A673 (cell line): ENCODE measurements at regions not wholly inside any gene's neighbourhood (a gene's known extent, or its start where the extent isn't known, plus 50 kb on each side); places are given as distances from the start of the nearest gene placed in this dataset.

Experiments used
- BruUV-seq: library from RNA; stranded (reverse); fragments of 400-500 nt; replicated peaks from 2 replicates; lab custom pipeline; 2021; lab: Mats Ljungman, UMichigan
- CTCF ChIA-PET: fragments of 300-600 bp; sonication (Branson Sonifier 250); formaldehyde crosslinking; loops from one replicate; lab custom pipeline; 2022; ENCODE audit warnings: antibody characterized with exemption; lab: Charles Lee
- POLR2A ChIA-PET: fragments of 300-600 bp; sonication (Branson Sonifier 250); formaldehyde crosslinking; loops from one replicate; lab custom pipeline; 2022; ENCODE audit warnings: antibody characterized with exemption; ENCODE audit not compliant: low non-redundant PET; lab: Charles Lee
- DNase-seq: peaks from one replicate; pipeline ENCODE4 v3.0.0-alpha.2; 2015; ENCODE audit warnings: low spot score
- H3K27ac ChIP-seq: fragments of 200-600 bp; sonication (generic); 2 replicates; pipeline ENCODE4 v1.5.1; 2016; ENCODE audit warnings: mixed run types, low read depth, mild to moderate bottlenecking, mixed read lengths, antibody characterized with exemption, low read length; ENCODE audit not compliant: poor library complexity, severe bottlenecking
- H3K27me3 ChIP-seq: fragments of 200-600 bp; sonication (generic); replicated peaks from 2 replicates; pipeline ENCODE4 v1.6.1; 2017; ENCODE audit warnings: mixed run types, low read depth, mild to moderate bottlenecking, mixed read lengths, antibody characterized with exemption, low read length; ENCODE audit not compliant: insufficient read depth, poor library complexity
- H3K36me3 ChIP-seq: fragments of 200-600 bp; sonication (generic); 2 replicates; pipeline ENCODE4 v1.6.1; 2016; ENCODE audit warnings: mixed run types, mild to moderate bottlenecking, mixed read lengths, antibody characterized with exemption, low read length; ENCODE audit not compliant: insufficient read depth, poor library complexity, severe bottlenecking
- H3K4me1 ChIP-seq: fragments of 200-600 bp; sonication (generic); 2 replicates; pipeline ENCODE4 v1.6.1; 2017; ENCODE audit warnings: mixed run types, mild to moderate bottlenecking, mixed read lengths, antibody characterized with exemption, low read length; ENCODE audit not compliant: insufficient read depth, poor library complexity, severe bottlenecking
- H3K4me3 ChIP-seq: fragments of 200-600 bp; sonication (generic); 2 replicates; pipeline ENCODE4 v1.5.1; 2016; ENCODE audit warnings: low read depth, mixed run types, mild to moderate bottlenecking, mixed read lengths, low read length; ENCODE audit not compliant: poor library complexity, severe bottlenecking
- H3K9me3 ChIP-seq: fragments of 200-600 bp; sonication (generic); 2 replicates; pipeline ENCODE4 v1.6.1; 2016; ENCODE audit warnings: mixed run types, low read depth, mild to moderate bottlenecking, mixed read lengths, antibody characterized with exemption, low read length; ENCODE audit not compliant: poor library complexity, severe bottlenecking
- EZH2 ChIP-seq: fragments of 200-600 bp; sonication (generic); IDR thresholded peaks from 2 replicates; pipeline ENCODE4 v1.6.1; 2017; ENCODE audit warnings: borderline replicate concordance, low read depth, mild to moderate bottlenecking, mixed read lengths, antibody characterized with exemption, low read length; ENCODE audit not compliant: poor library complexity, severe bottlenecking
- intact Hi-C: fragments of 100-400 bp; cut with micrococcal nuclease; formaldehyde crosslinking; loops from one replicate; pipeline ENCODE4 v1.10.0; 2022; ENCODE audit not compliant: unreplicated experiment
- TF ChIP-seq, protein P1 (sequence below): fragments of 300-800, 200-600 bp; sonication (generic); conservative IDR thresholded peaks from 2 replicates; pipeline ENCODE4 v1.5.1; 2017; ENCODE audit warnings: low read depth, mild to moderate bottlenecking, antibody characterized with exemption, low read length, moderate library complexity, mixed read lengths

DNA sequence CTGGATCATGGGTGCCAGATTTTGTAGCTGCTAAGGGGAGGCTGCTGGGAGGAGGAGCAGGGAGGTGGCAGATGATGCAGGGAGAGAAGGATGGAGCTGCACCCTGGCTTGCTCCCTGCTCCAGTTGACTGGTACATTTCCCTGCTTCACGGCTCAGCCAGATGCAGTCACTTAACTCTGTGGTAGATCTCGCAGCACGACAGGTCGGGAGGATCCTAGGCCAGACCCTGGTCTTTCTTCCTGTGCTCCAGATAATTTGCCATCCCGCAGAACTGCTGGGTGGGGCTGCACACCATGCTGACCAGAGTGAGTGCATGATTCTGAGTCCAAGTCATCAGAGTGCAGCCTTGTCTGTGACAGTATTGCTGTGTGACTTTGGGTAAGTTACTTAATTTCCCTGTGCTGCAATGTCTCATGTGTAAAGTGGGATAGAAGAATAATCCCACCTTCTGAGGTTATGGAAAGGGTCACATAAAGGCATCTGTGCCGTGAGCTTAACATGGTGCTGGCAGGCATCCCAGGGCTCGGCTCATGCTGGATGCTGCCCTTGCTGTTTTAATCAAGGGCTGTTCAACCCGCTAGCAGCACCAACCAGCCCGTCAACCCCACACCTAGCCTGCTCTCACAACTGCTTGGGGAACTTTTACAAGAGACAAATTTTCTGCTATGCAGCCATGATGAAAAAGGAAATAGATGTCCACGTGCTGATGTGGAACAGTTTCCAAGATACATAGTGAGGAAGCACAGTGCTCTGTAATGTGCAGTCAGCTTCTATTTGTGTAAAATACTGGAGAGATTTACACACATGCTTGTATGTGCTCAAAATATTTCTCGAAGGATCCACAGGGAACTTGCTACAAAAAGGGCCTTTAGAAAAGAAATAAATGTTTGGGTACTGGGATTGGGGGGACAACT is 257.9 kb downstream of the CDH26 start:
- intact Hi-C loops = loop anchor here (10.0 kb wide), 1 partner anchor 1039 kb away; the partner anchor contains the start of gene CDH4
- no peak for TF ChIP-seq EZH2
- TF ChIP-seq, protein P1, sequence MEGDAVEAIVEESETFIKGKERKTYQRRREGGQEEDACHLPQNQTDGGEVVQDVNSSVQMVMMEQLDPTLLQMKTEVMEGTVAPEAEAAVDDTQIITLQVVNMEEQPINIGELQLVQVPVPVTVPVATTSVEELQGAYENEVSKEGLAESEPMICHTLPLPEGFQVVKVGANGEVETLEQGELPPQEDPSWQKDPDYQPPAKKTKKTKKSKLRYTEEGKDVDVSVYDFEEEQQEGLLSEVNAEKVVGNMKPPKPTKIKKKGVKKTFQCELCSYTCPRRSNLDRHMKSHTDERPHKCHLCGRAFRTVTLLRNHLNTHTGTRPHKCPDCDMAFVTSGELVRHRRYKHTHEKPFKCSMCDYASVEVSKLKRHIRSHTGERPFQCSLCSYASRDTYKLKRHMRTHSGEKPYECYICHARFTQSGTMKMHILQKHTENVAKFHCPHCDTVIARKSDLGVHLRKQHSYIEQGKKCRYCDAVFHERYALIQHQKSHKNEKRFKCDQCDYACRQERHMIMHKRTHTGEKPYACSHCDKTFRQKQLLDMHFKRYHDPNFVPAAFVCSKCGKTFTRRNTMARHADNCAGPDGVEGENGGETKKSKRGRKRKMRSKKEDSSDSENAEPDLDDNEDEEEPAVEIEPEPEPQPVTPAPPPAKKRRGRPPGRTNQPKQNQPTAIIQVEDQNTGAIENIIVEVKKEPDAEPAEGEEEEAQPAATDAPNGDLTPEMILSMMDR = no peak
- peaks cover 5% of the 10 kb centered on the region for H3K27me3 ChIP-seq
- no peak overlapping the region for H3K4me3 ChIP-seq
- no TSS peak for BruUV-seq
- DNase-seq = no peak
- H3K4me1 ChIP-seq = no peaks in the 10 kb centered on the region
- POLR2A ChIA-PET = no interaction called here
- CTCF ChIA-PET = no interaction called here
- H3K36me3 ChIP-seq = no peaks in the 10 kb centered on the region
- no peak overlapping the region for H3K27ac ChIP-seq
- H3K9me3 ChIP-seq = no peaks in the 10 kb centered on the region

DNA sequence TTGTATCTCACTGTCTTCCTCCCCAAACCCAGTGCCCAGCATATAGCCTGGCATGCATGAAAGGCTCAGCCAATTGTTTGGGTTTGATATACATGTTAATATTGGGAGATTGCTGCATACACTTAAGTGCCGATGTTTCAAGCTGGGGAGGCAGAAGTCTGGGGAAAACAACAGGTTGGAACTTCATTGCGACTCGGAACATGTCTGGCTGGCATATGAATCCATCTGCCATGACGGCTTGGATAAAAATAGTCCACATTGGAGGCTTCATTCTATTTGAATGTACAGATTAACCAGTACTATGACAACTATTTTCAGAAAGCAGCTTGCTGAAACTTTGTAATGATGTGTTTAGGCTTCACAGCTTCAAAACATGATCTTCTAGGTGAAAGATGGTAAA is 261.0 kb downstream of the CDH26 start:
- DNase-seq = no peak
- Histone ChIP-seq H3K4me3 (no peak overlapping the region), H3K27me3 (peaks cover 5% of the 10 kb centered on the region), H3K27ac (no peak overlapping the region), H3K9me3 (no peaks in the 10 kb centered on the region), H3K4me1 (no peaks in the 10 kb centered on the region), H3K36me3 (no peaks in the 10 kb centered on the region)
- ChIA-PET POLR2A (no interaction called here), CTCF (no interaction called here)
- TF ChIP-seq, protein P1 = no peak
- TF ChIP-seq EZH2 = no peak
- BruUV-seq = no TSS peak
- intact Hi-C loops = loop anchor here (10.0 kb wide), 1 partner anchor 1036 kb away; the partner anchor contains the start of gene CDH4

DNA sequence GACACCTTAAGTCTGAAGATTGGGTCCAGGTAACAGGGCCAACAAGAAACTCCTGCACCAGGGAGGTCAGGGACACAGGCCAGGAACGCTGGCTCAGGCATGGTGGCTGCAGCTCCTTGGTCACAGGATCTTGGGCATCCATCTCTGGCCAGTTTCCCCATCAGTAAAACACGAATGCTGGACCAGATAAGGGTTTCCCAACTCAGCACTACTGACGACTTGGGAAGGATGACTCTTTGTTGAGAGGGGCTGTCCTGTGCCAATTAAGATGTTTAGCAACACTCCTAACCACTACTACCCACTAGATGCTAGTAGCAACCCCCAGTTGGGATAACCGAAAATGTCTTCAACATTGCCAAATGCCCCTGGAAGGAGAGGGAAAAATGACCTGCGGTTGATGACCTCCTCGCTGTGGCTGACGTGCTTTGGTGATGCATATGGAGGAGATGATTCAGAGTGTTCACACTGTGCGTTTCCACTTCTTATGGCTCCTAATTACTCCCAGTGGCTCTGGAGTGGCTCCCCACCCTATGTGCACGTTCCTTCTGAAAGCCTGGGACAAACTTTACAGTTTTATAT is 261.9 kb downstream of the CDH26 start:
- Histone ChIP-seq H3K9me3 (no peaks in the 10 kb centered on the region), H3K4me3 (no peak overlapping the region), H3K27ac (no peak overlapping the region), H3K27me3 (peaks cover 5% of the 10 kb centered on the region), H3K36me3 (no peaks in the 10 kb centered on the region), H3K4me1 (no peaks in the 10 kb centered on the region)
- no TSS peak for BruUV-seq
- DNase-seq = peak; percentile 18
- ChIA-PET POLR2A (no interaction called here), CTCF (no interaction called here)
- TF ChIP-seq, protein P1 = no peak
- TF ChIP-seq EZH2 = no peak
- intact Hi-C loops = loop anchor here (10.0 kb wide), 1 partner anchor 1035 kb away; the partner anchor contains the start of gene CDH4
